Astrocyte (in vitro differentiated cells and primary cell): ENCODE measurements at regions not wholly inside any gene's neighbourhood (a gene's known extent, or its start where the extent isn't known, plus 50 kb on each side); places are given as distances from the start of the nearest gene placed in this dataset.

Experiments
- DNase-seq: peaks from one replicate; pipeline ENCODE4 v3.0.0-alpha.2; 2010; ENCODE audit warnings: low read depth
- FAIRE-seq: peaks from 2 replicates; lab custom pipeline; 2011; peaks lifted over from hg19 to GRCh38; lab: Jason Lieb, UNC
- H2AFZ ChIP-seq: 2 replicates; pipeline ENCODE4 v1.6.0; 2012; ENCODE audit warnings: low read depth, low read length, inconsistent platforms
- H3K27ac ChIP-seq: 2 replicates; pipeline ENCODE4 v1.5.1; 2011; ENCODE audit warnings: low read depth, low read length, inconsistent platforms
- H3K27me3 ChIP-seq: 2 replicates; pipeline ENCODE4 v1.6.0; 2011; ENCODE audit warnings: low read length, inconsistent platforms; ENCODE audit not compliant: insufficient read depth
- H3K36me3 ChIP-seq: 2 replicates; pipeline ENCODE4 v1.5.1; 2011; ENCODE audit warnings: low read length, inconsistent platforms; ENCODE audit not compliant: insufficient read depth
- H3K4me1 ChIP-seq: 2 replicates; pipeline ENCODE4 v1.5.1; 2011; ENCODE audit warnings: low read length, inconsistent platforms; ENCODE audit not compliant: insufficient read depth
- H3K4me2 ChIP-seq: 2 replicates; pipeline ENCODE4 v1.6.0; 2012; ENCODE audit warnings: low read length, inconsistent platforms
- H3K4me3 ChIP-seq: 2 replicates; pipeline ENCODE4 v1.5.1; 2011; ENCODE audit warnings: low read depth, mild to moderate bottlenecking, low read length, inconsistent platforms; ENCODE audit not compliant: insufficient read depth
- H3K79me2 ChIP-seq: 2 replicates; pipeline ENCODE4 v1.6.0; 2012; ENCODE audit warnings: mild to moderate bottlenecking, low read length, inconsistent platforms; ENCODE audit not compliant: insufficient read depth
- H3K9ac ChIP-seq: 2 replicates; pipeline ENCODE4 v1.6.0; 2012; ENCODE audit warnings: mild to moderate bottlenecking, low read length, inconsistent platforms
- H3K9me3 ChIP-seq: 2 replicates; pipeline ENCODE4 v1.5.1; 2012; ENCODE audit warnings: low read depth, mild to moderate bottlenecking, low read length, inconsistent platforms; ENCODE audit not compliant: insufficient read depth
- H4K20me1 ChIP-seq: 2 replicates; pipeline ENCODE4 v1.6.0; 2012; ENCODE audit warnings: low read length, inconsistent platforms; ENCODE audit not compliant: insufficient read depth
- H3K27ac Mint-ChIP-seq: one replicate; pipeline ENCODE4 v1.8.0; 2021; ENCODE audit warnings: mild to moderate bottlenecking, mixed read lengths; ENCODE audit not compliant: unreplicated experiment
- H3K27me3 Mint-ChIP-seq: one replicate; pipeline ENCODE4 v1.8.0; 2021; ENCODE audit warnings: low read depth, mixed read lengths; ENCODE audit not compliant: unreplicated experiment
- H3K36me3 Mint-ChIP-seq: one replicate; pipeline ENCODE4 v1.8.0; 2021; ENCODE audit warnings: low read depth, mixed read lengths; ENCODE audit not compliant: unreplicated experiment
- H3K4me1 Mint-ChIP-seq: one replicate; pipeline ENCODE4 v1.8.0; 2021; ENCODE audit warnings: low read depth, mixed read lengths; ENCODE audit not compliant: unreplicated experiment
- H3K4me3 Mint-ChIP-seq: one replicate; pipeline ENCODE4 v1.8.0; 2021; ENCODE audit warnings: mild to moderate bottlenecking, moderate library complexity, mixed read lengths; ENCODE audit not compliant: unreplicated experiment
- H3K9me3 Mint-ChIP-seq: one replicate; pipeline ENCODE4 v1.8.0; 2021; ENCODE audit warnings: mild to moderate bottlenecking, mixed read lengths; ENCODE audit not compliant: unreplicated experiment
- CTCF ChIP-seq: IDR thresholded peaks from 2 replicates; pipeline ENCODE4 v1.5.1; 2011; ENCODE audit warnings: low read depth, mild to moderate bottlenecking, inconsistent platforms, low read length, moderate library complexity; ENCODE audit not compliant: insufficient read depth
- EZH2 ChIP-seq: IDR thresholded peaks from 2 replicates; pipeline ENCODE4 v1.6.1; 2012; ENCODE audit warnings: mild to moderate bottlenecking, low read length, inconsistent platforms; ENCODE audit not compliant: insufficient read depth

GRCh38 chr2:18986046-18986445 lies 372.4 kb downstream of the OSR1 start:
- Mint-ChIP-seq H3K4me3 (no peak overlapping the region), H3K27ac (no peak overlapping the region), H3K27me3 (no peaks in the 10 kb centered on the region), H3K9me3 (no peaks in the 10 kb centered on the region), H3K4me1 (peaks cover 34% of the 10 kb centered on the region), H3K36me3 (no peaks in the 10 kb centered on the region)
- Histone ChIP-seq H3K4me1 (peaks cover 10% of the 10 kb centered on the region), H4K20me1 (no peaks in the 10 kb centered on the region), H3K79me2 (no peaks in the 10 kb centered on the region), H3K9me3 (no peaks in the 10 kb centered on the region), H2AFZ (no peak overlapping the region), H3K4me3 (no peak overlapping the region), H3K36me3 (no peaks in the 10 kb centered on the region), H3K9ac (no peak overlapping the region), H3K27ac (no peak overlapping the region), H3K4me2 (no peak overlapping the region), H3K27me3 (no peaks in the 10 kb centered on the region)
- peak; percentile 59 for FAIRE-seq
- DNase-seq = no peak
- TF ChIP-seq EZH2 (no peak), CTCF (no peak)

- no peaks in the 10 kb centered on the region for H3K36me3 Mint-ChIP-seq
- H3K4me3 Mint-ChIP-seq = no peak overlapping the region
These were observed 377.5 kb downstream of the OSR1 start for GRCh38 chr2:18980786-18981430.

More at GRCh38 chr2:18980786-18981430, 377.5 kb downstream of the OSR1 start:
- H4K20me1 ChIP-seq = no peaks in the 10 kb centered on the region
- no peak for TF ChIP-seq EZH2
- TF ChIP-seq CTCF = no peak
- no peak overlapping the region for H3K4me3 ChIP-seq
- no peaks in the 10 kb centered on the region for H3K27me3 Mint-ChIP-seq
- H3K4me1 ChIP-seq = peaks cover 13% of the 10 kb centered on the region
- H3K4me1 Mint-ChIP-seq = peaks cover 16% of the 10 kb centered on the region
- no peak overlapping the region for H3K27ac ChIP-seq
- no peaks in the 10 kb centered on the region for H3K9me3 ChIP-seq
- no peaks in the 10 kb centered on the region for H3K9me3 Mint-ChIP-seq
- no peak for DNase-seq
- no peak overlapping the region for H3K27ac Mint-ChIP-seq
- no peaks in the 10 kb centered on the region for H3K36me3 ChIP-seq
- FAIRE-seq = peak; percentile 9
- no peaks in the 10 kb centered on the region for H3K79me2 ChIP-seq
- no peak overlapping the region for H3K4me2 ChIP-seq
- no peak overlapping the region for H3K9ac ChIP-seq
- H2AFZ ChIP-seq = no peak overlapping the region
- H3K27me3 ChIP-seq = no peaks in the 10 kb centered on the region
